PC-3 (cell line): ENCODE measurements at regions not wholly inside any gene's neighbourhood (a gene's known extent, or its start where the extent isn't known, plus 50 kb on each side); places are given as distances from the start of the nearest gene placed in this dataset.

ENCODE experiments used
- ATAC-seq: fragments of 200-7000 bp; cut with Tn5 transposase; 2 replicates; pipeline ENCODE4 v1.9.1; 2020; ENCODE audit warnings: mild to moderate bottlenecking, moderate library complexity
- BruUV-seq: library from RNA; stranded (reverse); fragments of 400-500 nt; replicated peaks from 2 replicates; lab custom pipeline; 2021; lab: Mats Ljungman, UMichigan
- CTCF ChIA-PET: fragments of 300-600 bp; sonication (Branson Sonifier 250); formaldehyde crosslinking; loops from one replicate; lab custom pipeline; 2022; ENCODE audit warnings: antibody characterized with exemption; lab: Charles Lee
- POLR2A ChIA-PET: fragments of 300-600 bp; sonication (Branson Sonifier 250); formaldehyde crosslinking; loops from one replicate; lab custom pipeline; 2022; ENCODE audit warnings: antibody characterized with exemption; ENCODE audit not compliant: unreplicated experiment; lab: Charles Lee
- DNase-seq: peaks from one replicate; pipeline ENCODE4 v3.0.0-alpha.2; 2015
- H2AFZ ChIP-seq: fragments of 300-600 bp; sonication (generic); 2 replicates; pipeline ENCODE4 v1.6.0; 2016; ENCODE audit warnings: antibody characterized with exemption, low read length
- H3F3A ChIP-seq: fragments of 300-600 bp; sonication (generic); one replicate; pipeline ENCODE4 v1.6.0; 2017; ENCODE audit warnings: antibody characterized with exemption, low read length, control low read depth, mild to moderate bottlenecking; ENCODE audit not compliant: unreplicated experiment
- H3K27ac ChIP-seq: fragments of 300-600 bp; sonication (generic); 2 replicates; pipeline ENCODE4 v1.5.1; 2016; ENCODE audit warnings: mild to moderate bottlenecking, low read length
- H3K27me3 ChIP-seq: fragments of 300-600 bp; sonication (generic); 2 replicates; pipeline ENCODE4 v1.6.1; 2016; ENCODE audit warnings: low read length, mixed read lengths
- H3K36me3 ChIP-seq: fragments of 300-600 bp; sonication (generic); 2 replicates; pipeline ENCODE4 v1.6.1; 2016; ENCODE audit warnings: low read depth, mixed run types, low read length, mixed read lengths
- H3K4me1 ChIP-seq: fragments of 300-600 bp; sonication (generic); 2 replicates; pipeline ENCODE4 v1.5.1; 2016; ENCODE audit warnings: low read length; ENCODE audit not compliant: insufficient read depth
- H3K4me2 ChIP-seq: fragments of 300-600 bp; sonication (generic); 2 replicates; pipeline ENCODE4 v1.6.0; 2016; ENCODE audit warnings: low read length
- H3K4me3 ChIP-seq: fragments of 300-600 bp; sonication (generic); 2 replicates; pipeline ENCODE4 v1.5.1; 2016; ENCODE audit warnings: mild to moderate bottlenecking, low read length, mixed read lengths
- H3K79me2 ChIP-seq: fragments of 300-600 bp; sonication (generic); 2 replicates; pipeline ENCODE4 v1.6.1; 2017; ENCODE audit warnings: low read length, mixed read lengths
- H3K9ac ChIP-seq: fragments of 300-600 bp; sonication (generic); 2 replicates; pipeline ENCODE4 v1.6.0; 2016; ENCODE audit warnings: mild to moderate bottlenecking, low read length
- H3K9me2 ChIP-seq: fragments of 300-600 bp; sonication (generic); replicated peaks from 2 replicates; pipeline ENCODE4 v1.6.1; 2016; ENCODE audit warnings: mixed run types, low read length, mixed read lengths
- H3K9me3 ChIP-seq: fragments of 300-600 bp; sonication (generic); 2 replicates; pipeline ENCODE4 v1.6.1; 2016; ENCODE audit warnings: low read length, mixed read lengths
- H4K20me1 ChIP-seq: fragments of 300-600 bp; sonication (generic); 2 replicates; pipeline ENCODE4 v1.6.1; 2016; ENCODE audit warnings: low read length, mixed read lengths
- CTCF ChIP-seq: fragments of 300-600 bp; sonication (generic); conservative IDR thresholded peaks from 2 replicates; pipeline ENCODE4 v1.5.1; 2017; ENCODE audit warnings: antibody characterized with exemption, low read depth, mild to moderate bottlenecking, low read length
- EZH2 ChIP-seq: fragments of 300-600 bp; sonication (generic); IDR thresholded peaks from one replicate; pipeline ENCODE4 v1.6.1; 2017; ENCODE audit warnings: antibody characterized with exemption, mild to moderate bottlenecking, low read length; ENCODE audit not compliant: unreplicated experiment
- EZH2phosphoT487 ChIP-seq: fragments of 300-600 bp; sonication (generic); IDR thresholded peaks from 2 replicates; pipeline ENCODE4 v1.6.1; 2018; ENCODE audit warnings: mild to moderate bottlenecking, antibody characterized with exemption, low read length, borderline replicate concordance
- intact Hi-C: fragments of 100-400 bp; cut with micrococcal nuclease; formaldehyde crosslinking; loops from 2 replicates; pipeline ENCODE4 v1.9.0; 2023

GRCh38 chr1:59061876-59062275 is 235.0 kb upstream of the FGGY start:
- Histone ChIP-seq H3K9me3 (no peaks in the 10 kb centered on the region), H3K36me3 (no peaks in the 10 kb centered on the region), H3K27me3 (no peaks in the 10 kb centered on the region), H4K20me1 (no peaks in the 10 kb centered on the region), H3K4me2 (0 out of 2 replicates have a peak overlapping the region, but pooled peaks have one; percentile 51), H3K9me2 (no peaks in the 10 kb centered on the region), H3K79me2 (no peaks in the 10 kb centered on the region), H3K9ac (no peak overlapping the region), H3K4me1 (peaks cover 12% of the 10 kb centered on the region), H3K4me3 (no peak overlapping the region), H3K27ac (no peak overlapping the region), H3F3A (no peaks in the 10 kb centered on the region), H2AFZ (peak overlapping the region; percentile 51)
- ATAC-seq (peak; percentile 55), DNase-seq (peak; percentile 46)
- BruUV-seq = no TSS peak
- CTCF ChIA-PET = no interaction called here
- POLR2A ChIA-PET = no interaction called here
- intact Hi-C loops = no loop called here
- TF ChIP-seq EZH2 (no peak), CTCF (no peak), EZH2phosphoT487 (no peak)

- POLR2A ChIA-PET = interaction anchor here (0.6 kb wide), 1 partner anchor 249 kb away, joined by 9 read pairs; no protein-coding TSS in a partner anchor
- Histone ChIP-seq H3K4me1 (peaks cover 12% of the 10 kb centered on the region), H3K27ac (no peak overlapping the region), H3K9me3 (no peaks in the 10 kb centered on the region), H3K9ac (no peak overlapping the region), H3K79me2 (no peaks in the 10 kb centered on the region), H2AFZ (peak overlapping the region; percentile 51; the same call in 1 of the 2 replicates), H3K9me2 (no peaks in the 10 kb centered on the region), H3K36me3 (no peaks in the 10 kb centered on the region), H3K4me3 (no peak overlapping the region), H3K27me3 (no peaks in the 10 kb centered on the region), H3K4me2 (peak overlapping the region; percentile 51), H4K20me1 (no peaks in the 10 kb centered on the region), H3F3A (no peaks in the 10 kb centered on the region)
- CTCF ChIA-PET = interaction anchor here (0.5 kb wide), 1 partner anchor 104 kb away, joined by 4 read pairs; no protein-coding TSS in a partner anchor
- intact Hi-C loops = no loop called here
- no TSS peak for BruUV-seq
- TF ChIP-seq EZH2phosphoT487 (no peak), EZH2 (no peak), CTCF (no peak)
- peak; percentile 66 for DNase-seq
- peak; percentile 70 for ATAC-seq
Measured at GRCh38 chr1:59062743-59063142, 234.2 kb upstream of the FGGY start.

- POLR2A ChIA-PET = no interaction called here
Measured at GRCh38 chr1:59063501-59063900, 233.4 kb upstream of the FGGY start.

More at GRCh38 chr1:59063501-59063900, 233.4 kb upstream of the FGGY start:
- no peaks in the 10 kb centered on the region for H3F3A ChIP-seq
- DNase-seq (no peak), ATAC-seq (no peak)
- no peak overlapping the region for H3K4me3 ChIP-seq
- CTCF ChIA-PET = no interaction called here
- peaks cover 12% of the 10 kb centered on the region for H3K4me1 ChIP-seq
- no peaks in the 10 kb centered on the region for H3K9me2 ChIP-seq
- no peaks in the 10 kb centered on the region for H3K36me3 ChIP-seq
- no peaks in the 10 kb centered on the region for H3K27me3 ChIP-seq
- no TSS peak for BruUV-seq
- H3K79me2 ChIP-seq = no peaks in the 10 kb centered on the region
- H3K27ac ChIP-seq = no peak overlapping the region
- no peaks in the 10 kb centered on the region for H3K9me3 ChIP-seq
- H3K9ac ChIP-seq = no peak overlapping the region
- H4K20me1 ChIP-seq = no peaks in the 10 kb centered on the region
- 0 out of 2 replicates have a peak overlapping the region, but pooled peaks have one; percentile 51 for H2AFZ ChIP-seq
- no peak overlapping the region for H3K4me2 ChIP-seq
- intact Hi-C loops = no loop called here
- TF ChIP-seq CTCF (no peak), EZH2 (no peak), EZH2phosphoT487 (no peak)
